ENCODE measurements at regions not wholly inside any gene's neighbourhood (a gene's known extent, or its start where the extent isn't known, plus 50 kb on each side); places are given as distances from the start of the nearest gene placed in this dataset.

DNA sequence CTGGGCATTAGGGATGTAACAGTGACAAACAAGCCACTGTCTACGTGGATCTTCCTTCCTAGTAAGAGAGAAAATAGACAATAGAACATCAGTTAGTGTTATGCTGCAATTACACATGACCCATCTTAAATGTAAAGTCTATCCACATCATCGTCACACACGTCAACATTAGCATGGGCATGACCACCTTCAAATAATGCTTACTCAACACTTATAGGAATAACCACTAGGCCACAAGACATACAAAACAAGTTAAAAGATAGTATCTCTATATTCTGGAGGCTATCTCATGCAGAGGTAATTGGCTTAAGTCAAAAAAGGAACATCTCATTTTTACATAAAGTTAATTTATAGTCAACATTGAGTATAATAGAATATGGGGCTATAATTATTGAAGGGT, 156.5 kb downstream of the MOXD1 start:
- CTCF ChIA-PET = no interaction called here
- H3K4me1 ChIP-seq (ENCODE audit: control insufficient read depth in 2 of 2, insufficient read depth in 2 of 2, low read length in 2 of 2) = no peaks in the 10 kb centered on the region
- POLR2A ChIA-PET = no interaction called here
- DNase-seq = no peak
- Mint-ChIP-seq H3K27ac (no peak overlapping the region), H3K4me1 (peaks cover 5% of the 10 kb centered on the region), H3K4me3 (no peak overlapping the region), H3K9me3 (ENCODE audit: insufficient read depth) (no peaks in the 10 kb centered on the region), H3K27me3 (peaks cover 11% of the 10 kb centered on the region)
- no peaks in the 10 kb centered on the region for H3K36me3 ChIP-seq (replicated peaks in 1 of 2; ENCODE audit: control extremely low read depth in 1 of 2, control insufficient read depth in 1 of 2, extremely low read depth in 1 of 2, insufficient read depth in 2 of 2, low read length in 1 of 2)
- H3K4me2 ChIP-seq (replicated peaks; ENCODE audit: low read depth, low read length, poor library complexity, severe bottlenecking) = no peak overlapping the region
- intact Hi-C loops (cut with micrococcal nuclease) = no loop called here
- H3K9ac ChIP-seq (ENCODE audit: low read length) = no peak overlapping the region
- no peak overlapping the region for H3K4me3 ChIP-seq (ENCODE audit: control extremely low read depth in 1 of 5, extremely low read depth in 1 of 5, insufficient read depth in 1 of 5, low read depth in 2 of 5, low read length in 4 of 5)
- H4K20me1 ChIP-seq (ENCODE audit: control insufficient read depth, insufficient read depth, low read length, poor library complexity, severe bottlenecking) = no peaks in the 10 kb centered on the region
- H3K27me3 ChIP-seq (replicated peaks in 1 of 4; ENCODE audit: control extremely low read depth in 1 of 4, control insufficient read depth in 3 of 4, insufficient read depth in 4 of 4, low read length in 3 of 4) = peaks cover 0 to 4% (median 0%) of the 10 kb centered on the region in 4 experiments
- no CpG with 5 or more reads among the region's 3 CpGs for WGBS (ENCODE audit: insufficient coverage)
- no peak for ATAC-seq (ENCODE audit: low read depth)
- no peaks in the 10 kb centered on the region for H3K79me2 ChIP-seq (ENCODE audit: control insufficient read depth, insufficient read depth, low read length)
- no peaks in the 10 kb centered on the region for H3K9me3 ChIP-seq (ENCODE audit: control extremely low read depth in 1 of 3, control insufficient read depth in 2 of 3, insufficient read depth in 1 of 3, low read length in 2 of 3)
- no peak overlapping the region for H3K27ac ChIP-seq (ENCODE audit: low read length in 2 of 2)
- TF ChIP-seq EZH2 (IDR thresholded peaks at IDR 0.05; ENCODE audit: borderline replicate concordance, insufficient read depth, low read depth, low read length, poor library complexity, severe bottlenecking) = no peak
- TF ChIP-seq, protein P1, sequence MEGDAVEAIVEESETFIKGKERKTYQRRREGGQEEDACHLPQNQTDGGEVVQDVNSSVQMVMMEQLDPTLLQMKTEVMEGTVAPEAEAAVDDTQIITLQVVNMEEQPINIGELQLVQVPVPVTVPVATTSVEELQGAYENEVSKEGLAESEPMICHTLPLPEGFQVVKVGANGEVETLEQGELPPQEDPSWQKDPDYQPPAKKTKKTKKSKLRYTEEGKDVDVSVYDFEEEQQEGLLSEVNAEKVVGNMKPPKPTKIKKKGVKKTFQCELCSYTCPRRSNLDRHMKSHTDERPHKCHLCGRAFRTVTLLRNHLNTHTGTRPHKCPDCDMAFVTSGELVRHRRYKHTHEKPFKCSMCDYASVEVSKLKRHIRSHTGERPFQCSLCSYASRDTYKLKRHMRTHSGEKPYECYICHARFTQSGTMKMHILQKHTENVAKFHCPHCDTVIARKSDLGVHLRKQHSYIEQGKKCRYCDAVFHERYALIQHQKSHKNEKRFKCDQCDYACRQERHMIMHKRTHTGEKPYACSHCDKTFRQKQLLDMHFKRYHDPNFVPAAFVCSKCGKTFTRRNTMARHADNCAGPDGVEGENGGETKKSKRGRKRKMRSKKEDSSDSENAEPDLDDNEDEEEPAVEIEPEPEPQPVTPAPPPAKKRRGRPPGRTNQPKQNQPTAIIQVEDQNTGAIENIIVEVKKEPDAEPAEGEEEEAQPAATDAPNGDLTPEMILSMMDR (IDR thresholded peaks at IDR 0.05) = no peak
- H2AFZ ChIP-seq (ENCODE audit: insufficient read depth, low read depth, low read length, poor library complexity, severe bottlenecking) = no peak overlapping the region

GRCh38 chr6:132236744-132237143, 164.5 kb downstream of the MOXD1 start:
- ChIA-PET CTCF (interaction anchor here (1.0 kb wide), 1 partner anchor 9 kb away, joined by 3 read pairs; no protein-coding TSS in a partner anchor), POLR2A (no interaction called here)
- no peaks in the 10 kb centered on the region for H3K9me3 Mint-ChIP-seq (ENCODE audit: insufficient read depth)
- no peak for DNase-seq
- intact Hi-C loops (cut with micrococcal nuclease) = no loop called here
- H3K27me3 Mint-ChIP-seq = peaks cover 8% of the 10 kb centered on the region
- Histone ChIP-seq H2AFZ (ENCODE audit: insufficient read depth, low read depth, low read length, poor library complexity, severe bottlenecking) (no peak overlapping the region), H3K27me3 (replicated peaks in 1 of 4; ENCODE audit: control extremely low read depth in 1 of 4, control insufficient read depth in 3 of 4, insufficient read depth in 4 of 4, low read length in 3 of 4) (peaks cover 0 to 3% (median 1%) of the 10 kb centered on the region in 4 experiments), H4K20me1 (ENCODE audit: control insufficient read depth, insufficient read depth, low read length, poor library complexity, severe bottlenecking) (no peaks in the 10 kb centered on the region), H3K9me3 (ENCODE audit: control extremely low read depth in 1 of 3, control insufficient read depth in 2 of 3, insufficient read depth in 1 of 3, low read length in 2 of 3) (no peaks in the 10 kb centered on the region), H3K79me2 (ENCODE audit: control insufficient read depth, insufficient read depth, low read length) (no peaks in the 10 kb centered on the region), H3K36me3 (replicated peaks in 1 of 2; ENCODE audit: control extremely low read depth in 1 of 2, control insufficient read depth in 1 of 2, extremely low read depth in 1 of 2, insufficient read depth in 2 of 2, low read length in 1 of 2) (no peaks in the 10 kb centered on the region), H3K27ac (ENCODE audit: low read length in 2 of 2) (no peak overlapping the region), H3K4me3 (ENCODE audit: control extremely low read depth in 1 of 5, extremely low read depth in 1 of 5, insufficient read depth in 1 of 5, low read depth in 2 of 5, low read length in 4 of 5) (no peak overlapping the region), H3K4me1 (ENCODE audit: control insufficient read depth in 2 of 2, insufficient read depth in 2 of 2, low read length in 2 of 2) (no peaks in the 10 kb centered on the region), H3K9ac (ENCODE audit: low read length) (no peak overlapping the region), H3K4me2 (replicated peaks; ENCODE audit: low read depth, low read length, poor library complexity, severe bottlenecking) (no peak overlapping the region)
- H3K4me3 Mint-ChIP-seq = no peak overlapping the region
- no peak overlapping the region for H3K27ac Mint-ChIP-seq
- peaks cover 5% of the 10 kb centered on the region for H3K4me1 Mint-ChIP-seq
- no peak for ATAC-seq (ENCODE audit: low read depth)
- no peak for TF ChIP-seq EZH2 (IDR thresholded peaks at IDR 0.05; ENCODE audit: borderline replicate concordance, insufficient read depth, low read depth, low read length, poor library complexity, severe bottlenecking)
- TF ChIP-seq, protein P1 (IDR thresholded peaks at IDR 0.05) = no peak
- 33% methylated on average over 1 of the region's 3 CpGs for WGBS (ENCODE audit: insufficient coverage)

Measured in B cell (primary cell).